Nephron (organoid): ENCODE measurements at regions not wholly inside any gene's neighbourhood (a gene's known extent, or its start where the extent isn't known, plus 50 kb on each side); places are given as distances from the start of the nearest gene placed in this dataset.

Experiments
- H3K27ac Mint-ChIP-seq, 3 experiments: 2 replicates each; pipeline ENCODE4 v1.8.0; 2020; ENCODE audit warnings: mixed read lengths in 3 of 3, mild to moderate bottlenecking in 2 of 3, moderate library complexity in 1 of 3
- H3K27me3 Mint-ChIP-seq: 2 replicates; pipeline ENCODE4 v1.8.0; 2021; ENCODE audit warnings: low read depth, mild to moderate bottlenecking, moderate library complexity, mixed read lengths
- H3K36me3 Mint-ChIP-seq: 2 replicates; pipeline ENCODE4 v1.8.0; 2020; ENCODE audit warnings: low read depth, mixed read lengths
- H3K4me1 Mint-ChIP-seq: 2 replicates; pipeline ENCODE4 v1.8.0; 2020; ENCODE audit warnings: mixed read lengths
- H3K4me3 Mint-ChIP-seq, 3 experiments: 2 replicates each; pipeline ENCODE4 v1.8.0; 2020; ENCODE audit warnings: mild to moderate bottlenecking in 3 of 3, mixed read lengths in 3 of 3, moderate library complexity in 2 of 3
- H3K9me3 Mint-ChIP-seq: 2 replicates; pipeline ENCODE4 v1.8.0; 2020; ENCODE audit warnings: mixed read lengths
- CTCF ChIP-seq, 3 experiments: fragments of 200-600 bp; sonication (generic); IDR thresholded peaks; one replicate each; pipeline ENCODE4 v1.5.0; 2021; ENCODE audit warnings: antibody characterized with exemption in 3 of 3; ENCODE audit not compliant: unreplicated experiment in 3 of 3

DNA sequence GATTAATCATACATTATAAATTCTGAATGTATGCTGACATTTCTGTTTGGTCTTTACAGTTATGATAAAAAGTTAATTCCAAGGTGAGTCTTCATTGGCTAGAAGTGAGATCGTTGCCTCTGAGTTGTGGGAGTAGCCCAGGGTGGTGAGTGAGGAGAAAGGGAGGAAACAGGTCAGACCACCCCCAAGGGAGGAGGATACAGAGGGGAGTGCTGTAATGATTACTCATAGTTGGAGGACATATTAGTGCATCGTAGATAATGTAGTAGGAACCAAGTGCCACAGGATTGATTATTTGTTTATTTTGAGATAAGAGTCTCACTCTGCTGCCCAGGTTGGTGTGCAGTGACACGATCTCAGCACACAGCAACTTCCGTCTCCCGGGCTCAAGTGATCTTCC lies 672.2 kb downstream of the INHBA start:
- H3K36me3 Mint-ChIP-seq = no peaks in the 10 kb centered on the region
- H3K4me3 Mint-ChIP-seq = no peak overlapping the region
- no peak overlapping the region for H3K27ac Mint-ChIP-seq
- peaks cover 4% of the 10 kb centered on the region for H3K27me3 Mint-ChIP-seq
- no peaks in the 10 kb centered on the region for H3K9me3 Mint-ChIP-seq
- H3K4me1 Mint-ChIP-seq = no peaks in the 10 kb centered on the region
- TF ChIP-seq CTCF (IDR thresholded peaks at IDR 0.05; ENCODE audit: unreplicated experiment in 3 of 3) = no peak

DNA sequence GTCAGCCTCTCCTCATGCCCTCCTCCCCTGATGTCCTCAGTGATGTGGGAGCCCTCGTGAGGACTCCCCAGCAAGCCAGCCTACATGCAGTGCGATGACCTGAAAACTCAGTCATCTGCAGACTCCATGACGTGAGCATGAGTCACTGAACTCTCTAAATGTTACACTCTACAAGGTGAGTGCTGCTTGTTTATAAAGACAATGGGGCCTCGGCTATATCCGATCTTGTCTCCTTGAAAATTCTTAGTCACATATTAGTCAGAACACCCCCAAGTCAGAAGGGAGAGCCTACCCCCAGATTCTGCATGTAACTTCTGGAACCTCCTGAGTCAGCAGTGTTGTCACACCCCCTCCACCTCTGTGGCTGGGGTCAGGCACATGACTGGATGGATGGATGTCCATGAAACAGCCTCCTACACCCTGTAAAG lies 673.8 kb downstream of the INHBA start:
- peaks cover 4% of the 10 kb centered on the region for H3K27me3 Mint-ChIP-seq
- no peak overlapping the region for H3K27ac Mint-ChIP-seq
- no peak for TF ChIP-seq CTCF (IDR thresholded peaks at IDR 0.05; ENCODE audit: unreplicated experiment in 3 of 3)
- H3K36me3 Mint-ChIP-seq = no peaks in the 10 kb centered on the region
- H3K4me1 Mint-ChIP-seq = no peaks in the 10 kb centered on the region
- H3K4me3 Mint-ChIP-seq = no peak overlapping the region
- no peaks in the 10 kb centered on the region for H3K9me3 Mint-ChIP-seq

DNA sequence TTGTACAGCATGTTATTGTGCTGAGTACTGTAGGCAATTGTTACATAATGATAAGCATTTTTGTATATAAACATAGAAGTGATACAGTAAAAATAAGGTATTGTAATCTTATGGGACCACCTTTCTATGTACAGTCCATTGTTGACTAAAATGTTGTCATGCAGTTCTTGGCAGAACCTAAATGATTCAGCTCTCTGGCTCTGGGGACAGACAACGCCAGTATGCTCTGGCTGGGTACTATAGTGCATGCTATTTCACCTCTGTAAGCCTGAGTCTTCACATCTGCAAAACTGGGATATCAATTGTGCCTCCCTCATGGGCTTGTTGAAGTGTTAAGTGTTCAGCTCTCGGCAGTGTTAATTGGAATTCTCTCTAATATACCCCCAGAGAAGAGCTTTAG lies 674.3 kb downstream of the INHBA start:
- no peaks in the 10 kb centered on the region for H3K9me3 Mint-ChIP-seq
- no peaks in the 10 kb centered on the region for H3K36me3 Mint-ChIP-seq
- no peak overlapping the region for H3K4me3 Mint-ChIP-seq
- no peak for TF ChIP-seq CTCF (IDR thresholded peaks at IDR 0.05; ENCODE audit: unreplicated experiment in 3 of 3)
- no peak overlapping the region for H3K27ac Mint-ChIP-seq
- H3K27me3 Mint-ChIP-seq = peaks cover 4% of the 10 kb centered on the region
- no peaks in the 10 kb centered on the region for H3K4me1 Mint-ChIP-seq

DNA sequence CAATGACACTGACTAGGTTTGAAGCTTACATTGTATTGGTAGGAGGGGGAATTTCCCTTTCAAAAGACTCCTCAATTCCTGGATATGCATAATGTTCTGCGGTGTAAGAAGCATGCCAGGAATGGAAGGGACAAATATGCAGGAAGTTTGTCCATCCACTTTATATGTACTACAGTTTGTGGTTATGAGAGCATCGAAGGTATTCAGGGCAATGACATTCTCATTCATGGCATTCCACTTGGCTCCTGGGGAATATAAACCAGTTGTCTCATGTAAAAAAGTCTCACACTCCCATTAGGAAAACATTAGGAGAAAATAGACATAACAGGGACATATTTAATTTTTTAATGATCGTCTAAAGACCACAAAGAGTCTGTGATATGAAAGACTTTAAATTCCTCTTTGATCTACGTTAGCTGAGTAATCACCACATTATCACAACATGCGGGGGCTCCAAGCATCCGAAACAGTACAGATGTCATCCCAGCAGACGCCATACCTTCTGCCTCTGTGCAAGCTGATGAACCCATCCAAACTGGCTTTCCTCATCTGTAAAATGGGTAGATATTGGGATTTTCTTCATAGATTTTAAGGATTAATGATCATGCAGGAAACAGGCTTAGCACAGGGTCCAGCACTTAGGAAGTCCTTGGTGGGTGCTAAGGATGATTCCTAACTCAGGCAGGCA lies 675.3 kb downstream of the INHBA start:
- no peaks in the 10 kb centered on the region for H3K9me3 Mint-ChIP-seq
- no peak for TF ChIP-seq CTCF (IDR thresholded peaks at IDR 0.05; ENCODE audit: unreplicated experiment in 3 of 3)

DNA sequence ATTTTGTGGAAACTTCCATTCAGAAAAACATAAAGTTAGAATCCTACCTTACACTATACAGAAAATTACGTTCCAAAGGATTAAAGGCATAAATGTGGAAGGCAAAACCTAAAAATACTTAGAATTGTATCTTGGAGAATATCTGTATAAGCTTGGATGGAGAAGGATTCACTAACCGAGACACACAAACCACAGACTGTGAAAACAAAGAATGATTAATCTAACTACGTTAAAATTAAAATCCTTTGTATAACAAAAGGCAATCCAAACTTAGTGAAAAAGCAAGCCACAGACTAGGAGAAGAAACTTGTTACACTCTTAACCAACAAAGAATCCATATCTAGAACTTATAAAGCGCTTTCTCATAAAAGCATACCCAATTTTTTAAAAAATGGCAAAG lies 678.8 kb downstream of the INHBA start:
- no peak for TF ChIP-seq CTCF (IDR thresholded peaks at IDR 0.05; ENCODE audit: unreplicated experiment in 3 of 3)
- Mint-ChIP-seq H3K4me3 (no peak overlapping the region), H3K36me3 (no peaks in the 10 kb centered on the region), H3K4me1 (peaks cover 15% of the 10 kb centered on the region), H3K27ac (no peak overlapping the region), H3K27me3 (no peaks in the 10 kb centered on the region), H3K9me3 (no peaks in the 10 kb centered on the region)

More for the DNA sequence above, 675.3 kb downstream of the INHBA start:
- no peak overlapping the region for H3K27ac Mint-ChIP-seq
- H3K4me1 Mint-ChIP-seq = no peaks in the 10 kb centered on the region
- no peaks in the 10 kb centered on the region for H3K27me3 Mint-ChIP-seq
- no peaks in the 10 kb centered on the region for H3K36me3 Mint-ChIP-seq
- H3K4me3 Mint-ChIP-seq = no peak overlapping the region

GRCh38 chr7:41020056-41020455 lies 682.8 kb downstream of the INHBA start:
- H3K4me3 Mint-ChIP-seq = no peak overlapping the region
- no peaks in the 10 kb centered on the region for H3K27me3 Mint-ChIP-seq
- TF ChIP-seq CTCF (IDR thresholded peaks at IDR 0.05; ENCODE audit: unreplicated experiment in 3 of 3) = no peak
- H3K9me3 Mint-ChIP-seq = no peaks in the 10 kb centered on the region
- peaks cover 15% of the 10 kb centered on the region for H3K4me1 Mint-ChIP-seq
- no peak overlapping the region for H3K27ac Mint-ChIP-seq
- no peaks in the 10 kb centered on the region for H3K36me3 Mint-ChIP-seq
